Spleen (tissue), 11 donors: ENCODE measurements at regions not wholly inside any gene's neighbourhood (a gene's known extent, or its start where the extent isn't known, plus 50 kb on each side); places are given as distances from the start of the nearest gene placed in this dataset.

Source experiments
- DNase-seq: peaks from one replicate; pipeline ENCODE4 v3.0.0-alpha.2; 2020
- H3K27ac ChIP-seq, 8 donors: fragments of 200-600 bp; sonication (generic) in 7 of 8; 1 replicate in 4 of 8; 2 replicates in 4 of 8; pipeline versions ENCODE4 v1.5.0 to v1.8.0; 2016 to 2021; ENCODE audit warnings: inconsistent platforms in 4 of 8, mild to moderate bottlenecking in 4 of 8, moderate library complexity in 1 of 8
- H3K27me3 ChIP-seq, 7 donors: fragments of 200-600 bp; sonication (generic) in 6 of 7; replicated peaks in 1 of 7; 1 replicate in 4 of 7; 2 replicates in 3 of 7; pipeline versions ENCODE4 v1.5.0 to v1.8.0; 2016 to 2021; ENCODE audit warnings: inconsistent platforms in 3 of 7, mild to moderate bottlenecking in 1 of 7
- H3K36me3 ChIP-seq, 6 donors: fragments of 200-600 bp; sonication (generic) in 5 of 6; 1 replicate in 4 of 6; 2 replicates in 2 of 6; pipeline versions ENCODE4 v1.5.0 to v1.8.0; 2016 to 2021; ENCODE audit warnings: inconsistent platforms in 2 of 6
- H3K4me1 ChIP-seq, 6 donors: fragments of 200-600 bp; sonication (generic) in 5 of 6; 1 replicate in 3 of 6; 2 replicates in 3 of 6; pipeline versions ENCODE4 v1.5.0 to v1.8.0; 2016 to 2021; ENCODE audit warnings: inconsistent platforms in 3 of 6
- H3K4me3 ChIP-seq, 8 donors: fragments of 200-600 bp; sonication (generic) in 7 of 8; 1 replicate in 4 of 8; 2 replicates in 4 of 8; pipeline versions ENCODE4 v1.5.0 to v1.8.0; 2016 to 2021; ENCODE audit warnings: inconsistent platforms in 4 of 8, mild to moderate bottlenecking in 4 of 8, moderate library complexity in 2 of 8
- H3K9me3 ChIP-seq, 8 donors: fragments of 200-600 bp; sonication (generic) in 7 of 8; 1 replicate in 4 of 8; 2 replicates in 4 of 8; pipeline versions ENCODE4 v1.5.0 to v1.8.0; 2016 to 2021; ENCODE audit warnings: inconsistent platforms in 4 of 8
- CTCF ChIP-seq, 11 experiments: fragments of 200-600 bp in 7 of 11; fragments of 450-650 bp in 4 of 11; sonication (generic) in 4 of 11; IDR thresholded peaks in 8 of 11; conservative IDR thresholded peaks in 3 of 11; 1 replicate in 7 of 11; 2 replicates in 4 of 11; pipeline versions ENCODE4 v1.4.0 to v1.8.0; 2016 to 2021; ENCODE audit warnings: antibody characterized with exemption in 11 of 11, inconsistent platforms in 4 of 11, mild to moderate bottlenecking in 1 of 11
- POLR2A ChIP-seq, 3 donors: fragments of 450-650 bp; IDR thresholded peaks; one replicate each; pipeline ENCODE4 v1.5.1; 2017; ENCODE audit warnings: antibody characterized with exemption in 3 of 3, mild to moderate bottlenecking in 1 of 3
- POLR2AphosphoS5 ChIP-seq, 3 donors: sonication (generic); formaldehyde crosslinking; IDR thresholded peaks; one replicate each; pipeline ENCODE4 v1.5.1; 2017; ENCODE audit warnings: antibody characterized with exemption in 3 of 3
- WGBS, 5 donors: extraction: QIAGEN DNeasy Blood & Tissue Kit in 3 of 5; methylation state at CpG; one replicate each; pipeline versions ENCODE4 v1.1.5 to v1.1.7; 2013 to 2018; 5-methylcytosine and 5-hydroxymethylcytosine counted together
- intact Hi-C: fragments of 100-400 bp; cut with DNase I; formaldehyde crosslinking; loops from one replicate; pipeline ENCODE4 v1.15.0; 2023; ENCODE audit warnings: low total_unique reads
- donor health status: healthy with polysubstance abuse.
- donor health status: DM: no; HTN: no; CAD: no; lungs with moderate emphysema.
- donor health status: DM: no; HTN: no; CAD: no.
- donor health status: Bipolar disorder and iron deficiency.
- donor health status: healthy.
- donor health status: DM: no; HTN: no; CAD: no.
- donor health status: DM: yes; HTN: yes; CAD: no.

- H3K4me3 ChIP-seq = no peak overlapping the region
- H3K9me3 ChIP-seq = peaks cover 0 to 3% (median 0%) of the 10 kb centered on the region in 8 donors
- H3K27ac ChIP-seq = no peak overlapping the region
- TF ChIP-seq CTCF (IDR thresholded peaks at IDR 0.05 in 8 of 11, conservative IDR thresholded peaks at IDR 0.05 in 3 of 11) (no peak), POLR2A (IDR thresholded peaks at IDR 0.05) (no peak), POLR2AphosphoS5 (IDR thresholded peaks at IDR 0.05) (no peak)
- H3K27me3 ChIP-seq = peaks cover 0 to 19% (median 0%) of the 10 kb centered on the region in 7 donors
- WGBS, 5 donors = 75 to 88% (median 84%) methylated on average over 4 of the region's 4 CpGs
- no peaks in the 10 kb centered on the region for H3K4me1 ChIP-seq
- H3K36me3 ChIP-seq = no peaks in the 10 kb centered on the region
- intact Hi-C loops = no loop called here
- DNase-seq = no peak
Measured at GRCh38 chr16:20181416-20181815, 107.7 kb upstream of the GPR139 start.

DNA sequence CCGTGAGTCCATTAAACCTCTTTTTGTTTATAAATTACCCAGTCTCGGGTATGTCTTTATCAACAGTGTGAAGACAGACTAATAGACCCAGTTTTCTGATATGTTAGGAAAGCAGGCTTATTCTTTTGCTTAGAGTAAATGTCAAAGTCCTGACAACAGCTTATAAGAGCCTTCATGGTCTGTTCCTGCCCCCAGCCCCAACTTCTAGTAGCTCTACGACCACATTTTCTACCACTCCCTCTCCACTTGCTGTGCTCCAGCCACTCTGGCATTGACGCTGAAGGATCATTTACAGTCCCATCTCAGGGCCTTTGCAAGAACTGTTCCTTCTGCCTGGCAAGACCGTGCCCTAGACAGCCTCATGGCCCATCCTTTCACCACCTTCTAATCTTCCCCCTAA, 104.6 kb upstream of the GPR139 start:
- WGBS, 5 donors = 76 to 86% (median 76%) methylated on average over 5 of the region's 5 CpGs
- intact Hi-C loops = no loop called here
- TF ChIP-seq POLR2AphosphoS5 (IDR thresholded peaks at IDR 0.05) = no peak
- TF ChIP-seq POLR2A (IDR thresholded peaks at IDR 0.05) = no peak
- no peak for TF ChIP-seq CTCF (IDR thresholded peaks at IDR 0.05 in 8 of 11, conservative IDR thresholded peaks at IDR 0.05 in 3 of 11)
- Histone ChIP-seq H3K4me3 (no peak overlapping the region), H3K27ac (no peak overlapping the region), H3K4me1 (no peaks in the 10 kb centered on the region), H3K36me3 (no peaks in the 10 kb centered on the region), H3K27me3 (peaks cover 0 to 23% (median 0%) of the 10 kb centered on the region in 7 donors), H3K9me3 (no peaks in the 10 kb centered on the region)
- DNase-seq = no peak

- no peak overlapping the region for H3K4me3 ChIP-seq
- peaks cover 0 to 23% (median 0%) of the 10 kb centered on the region in 7 donors for H3K27me3 ChIP-seq
- 14 to 24% (median 17%) methylated on average over 3 of the region's 3 CpGs for WGBS, 5 donors
- no peaks in the 10 kb centered on the region for H3K36me3 ChIP-seq
- no peak for TF ChIP-seq POLR2AphosphoS5 (IDR thresholded peaks at IDR 0.05)
- no peaks in the 10 kb centered on the region for H3K9me3 ChIP-seq
- DNase-seq = no peak
- H3K4me1 ChIP-seq = no peaks in the 10 kb centered on the region
- intact Hi-C loops = no loop called here
- no peak overlapping the region for H3K27ac ChIP-seq
Measured at GRCh38 chr16:20175358-20175757, 101.7 kb upstream of the GPR139 start.

DNA sequence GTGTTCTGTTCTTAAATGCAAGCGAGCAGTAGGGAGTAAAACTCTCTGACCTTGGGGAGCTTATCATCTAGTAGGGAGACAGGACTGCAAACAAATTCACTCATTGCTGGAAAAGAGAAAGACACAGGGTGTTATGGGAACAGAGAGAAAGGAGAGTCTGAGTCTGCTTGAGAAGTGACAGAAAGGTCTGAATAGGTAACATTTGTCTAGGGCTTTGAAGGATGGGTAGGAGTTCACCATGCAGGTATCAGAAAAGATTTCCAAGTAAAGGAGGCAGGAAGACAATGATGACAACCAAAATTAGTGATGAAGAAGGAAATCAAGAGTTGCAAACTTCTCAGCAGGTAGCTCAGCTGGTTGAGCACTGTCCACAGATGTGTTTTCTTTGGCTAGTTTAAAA, 93.6 kb upstream of the GPR139 start:
- intact Hi-C loops = no loop called here
- Histone ChIP-seq H3K36me3 (no peaks in the 10 kb centered on the region), H3K9me3 (peaks cover 0 to 9% (median 0%) of the 10 kb centered on the region in 8 donors), H3K27me3 (peaks cover 0 to 15% (median 0%) of the 10 kb centered on the region in 7 donors), H3K4me1 (no peaks in the 10 kb centered on the region), H3K4me3 (no peak overlapping the region), H3K27ac (no peak overlapping the region)
- WGBS, 5 donors = 79 to 95% (median 86%) methylated on average over 1 of the region's 1 CpG
- TF ChIP-seq POLR2A (IDR thresholded peaks at IDR 0.05) (no peak), POLR2AphosphoS5 (IDR thresholded peaks at IDR 0.05) (no peak), CTCF (IDR thresholded peaks at IDR 0.05 in 8 of 11, conservative IDR thresholded peaks at IDR 0.05 in 3 of 11) (no peak)
- DNase-seq = no peak
